ENCODE measurements at regions not wholly inside any gene's neighbourhood (a gene's known extent, or its start where the extent isn't known, plus 50 kb on each side); places are given as distances from the start of the nearest gene placed in this dataset.
A peak's percentile ranks its signal among the peaks of the same experiment; 100 is the strongest.
"Not testable (repeated sequence)": the region's sequence is repeated elsewhere in the genome, so short reads cannot be mapped to it uniquely, and the experiment has no call there.

- POLR2A ChIA-PET, result no interaction called here
Observed at GRCh38 chr3:171981271-171981605, 58.1 kb upstream of the FNDC3B start.

GRCh38 chr3:171982828-171983227 is 56.5 kb upstream of the FNDC3B start:
- Histone ChIP-seq H3K9me3 (ENCODE audit: control insufficient read depth, insufficient read depth, low read length) (no peaks in the 10 kb centered on the region), H3K27ac (ENCODE audit: low read depth, low read length) (no peak overlapping the region), H3K27me3 (ENCODE audit: control insufficient read depth, insufficient read depth, low read length) (no peaks in the 10 kb centered on the region), H3K4me3 (ENCODE audit: low read depth, low read length) (no peak overlapping the region)
- peak; percentile 53 for DNase-seq (ENCODE audit: low read depth, low spot score)
- POLR2A ChIA-PET, result interaction anchor here (0.7 kb wide), 1 partner anchor 13 kb away, joined by 3 read pairs; no protein-coding TSS in a partner anchor
- TF ChIP-seq CTCF (IDR thresholded peaks at IDR 0.05; ENCODE audit: low read depth, low read length), result no peak
- CTCF ChIA-PET, result no interaction called here

More at GRCh38 chr3:171981271-171981605, 58.1 kb upstream of the FNDC3B start:
- H3K4me3 ChIP-seq (ENCODE audit: low read depth, low read length), result no peak overlapping the region
- no peaks in the 10 kb centered on the region for H3K27me3 ChIP-seq (ENCODE audit: control insufficient read depth, insufficient read depth, low read length)
- H3K27ac ChIP-seq (ENCODE audit: low read depth, low read length), result no peak overlapping the region
- DNase-seq (ENCODE audit: low read depth, low spot score), result no peak
- CTCF ChIA-PET, result interaction anchor here (0.5 kb wide), 1 partner anchor 559 kb away, joined by 3 read pairs; no protein-coding TSS in a partner anchor
- no peaks in the 10 kb centered on the region for H3K9me3 ChIP-seq (ENCODE audit: control insufficient read depth, insufficient read depth, low read length)
- no peak for TF ChIP-seq CTCF (IDR thresholded peaks at IDR 0.05; ENCODE audit: low read depth, low read length)

- H3K9me3 ChIP-seq (ENCODE audit: control insufficient read depth, insufficient read depth, low read length); DNase-seq (ENCODE audit: low read depth, low spot score); POLR2A ChIA-PET; H3K27ac ChIP-seq (ENCODE audit: low read depth, low read length); H3K4me3 ChIP-seq (ENCODE audit: low read depth, low read length); H3K27me3 ChIP-seq (ENCODE audit: control insufficient read depth, insufficient read depth, low read length): not testable (repeated sequence)
- CTCF ChIA-PET, result interaction anchor here (0.6 kb wide), 1 partner anchor 349 kb away, joined by 3 read pairs; no protein-coding TSS in a partner anchor
Observed at GRCh38 chr3:171983685-171984084, 55.7 kb upstream of the FNDC3B start.

- CTCF ChIA-PET, result no interaction called here
Observed at GRCh38 chr3:171984883-171985282, 54.5 kb upstream of the FNDC3B start.

GRCh38 chr3:171986176-171986575 is 53.2 kb upstream of the FNDC3B start:
- no peaks in the 10 kb centered on the region for H3K9me3 ChIP-seq (ENCODE audit: control insufficient read depth, insufficient read depth, low read length)
- TF ChIP-seq CTCF (IDR thresholded peaks at IDR 0.05; ENCODE audit: low read depth, low read length), result no peak
- H3K27me3 ChIP-seq (ENCODE audit: control insufficient read depth, insufficient read depth, low read length), result no peaks in the 10 kb centered on the region
- H3K27ac ChIP-seq (ENCODE audit: low read depth, low read length), result no peak overlapping the region
- ChIA-PET CTCF (no interaction called here), POLR2A (no interaction called here)
- DNase-seq (ENCODE audit: low read depth, low spot score), result no peak
- H3K4me3 ChIP-seq (ENCODE audit: low read depth, low read length), result no peak overlapping the region

More at GRCh38 chr3:171984883-171985282, 54.5 kb upstream of the FNDC3B start:
- no peak for DNase-seq (ENCODE audit: low read depth, low spot score)
- no peak overlapping the region for H3K27ac ChIP-seq (ENCODE audit: low read depth, low read length)
- no peak overlapping the region for H3K4me3 ChIP-seq (ENCODE audit: low read depth, low read length)
- no peak for TF ChIP-seq CTCF (IDR thresholded peaks at IDR 0.05; ENCODE audit: low read depth, low read length)
- H3K27me3 ChIP-seq (ENCODE audit: control insufficient read depth, insufficient read depth, low read length), result no peaks in the 10 kb centered on the region
- H3K9me3 ChIP-seq (ENCODE audit: control insufficient read depth, insufficient read depth, low read length), result no peaks in the 10 kb centered on the region
- POLR2A ChIA-PET, result interaction anchor here (1.0 kb wide), 1 partner anchor 54 kb away, joined by 3 read pairs; the partner anchor contains the start of gene FNDC3B

Measured in AG04450 (cell line).